MM.1S (cell line): ENCODE measurements at regions not wholly inside any gene's neighbourhood (a gene's known extent, or its start where the extent isn't known, plus 50 kb on each side); places are given as distances from the start of the nearest gene placed in this dataset.

Source experiments
- EZH2phosphoT487 ChIP-seq: fragments of 300-600 bp; sonication (generic); IDR thresholded peaks from 2 replicates; pipeline ENCODE4 v1.6.1; 2018; ENCODE audit warnings: antibody characterized with exemption, low read length
- TF ChIP-seq, protein P1 (sequence below): fragments of 300-600 bp; sonication (generic); IDR thresholded peaks from 2 replicates; pipeline ENCODE4 v1.5.1; 2016; ENCODE audit warnings: antibody characterized with exemption, low read length, mixed read lengths

DNA sequence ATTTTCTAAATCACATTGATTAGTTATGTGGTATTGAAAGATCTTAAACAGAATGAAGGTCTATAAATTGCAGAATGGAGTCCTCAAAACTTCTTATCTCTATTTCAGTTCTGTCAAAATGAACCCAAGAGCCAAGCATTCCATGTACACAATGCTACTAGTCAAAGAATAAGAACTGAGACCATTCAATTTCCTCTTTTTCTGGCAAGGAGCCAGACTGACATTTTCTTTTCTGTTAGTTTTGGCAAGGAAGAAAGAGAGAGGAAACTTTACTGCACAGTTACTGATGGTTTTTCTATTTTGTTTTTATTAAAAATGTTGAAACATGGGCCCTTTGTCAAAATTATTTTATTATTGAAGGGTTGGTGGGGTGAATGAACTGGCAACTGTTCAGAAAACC is 181.8 kb upstream of the FERD3L start:
- TF ChIP-seq, protein P1, sequence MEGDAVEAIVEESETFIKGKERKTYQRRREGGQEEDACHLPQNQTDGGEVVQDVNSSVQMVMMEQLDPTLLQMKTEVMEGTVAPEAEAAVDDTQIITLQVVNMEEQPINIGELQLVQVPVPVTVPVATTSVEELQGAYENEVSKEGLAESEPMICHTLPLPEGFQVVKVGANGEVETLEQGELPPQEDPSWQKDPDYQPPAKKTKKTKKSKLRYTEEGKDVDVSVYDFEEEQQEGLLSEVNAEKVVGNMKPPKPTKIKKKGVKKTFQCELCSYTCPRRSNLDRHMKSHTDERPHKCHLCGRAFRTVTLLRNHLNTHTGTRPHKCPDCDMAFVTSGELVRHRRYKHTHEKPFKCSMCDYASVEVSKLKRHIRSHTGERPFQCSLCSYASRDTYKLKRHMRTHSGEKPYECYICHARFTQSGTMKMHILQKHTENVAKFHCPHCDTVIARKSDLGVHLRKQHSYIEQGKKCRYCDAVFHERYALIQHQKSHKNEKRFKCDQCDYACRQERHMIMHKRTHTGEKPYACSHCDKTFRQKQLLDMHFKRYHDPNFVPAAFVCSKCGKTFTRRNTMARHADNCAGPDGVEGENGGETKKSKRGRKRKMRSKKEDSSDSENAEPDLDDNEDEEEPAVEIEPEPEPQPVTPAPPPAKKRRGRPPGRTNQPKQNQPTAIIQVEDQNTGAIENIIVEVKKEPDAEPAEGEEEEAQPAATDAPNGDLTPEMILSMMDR: no peak
- no peak for TF ChIP-seq EZH2phosphoT487
